Esophagus muscularis mucosa (tissue), 4 donors: ENCODE measurements at regions not wholly inside any gene's neighbourhood (a gene's known extent, or its start where the extent isn't known, plus 50 kb on each side); places are given as distances from the start of the nearest gene placed in this dataset.

Source experiments
- DNase-seq: peaks from one replicate; pipeline ENCODE4 v3.0.0-alpha.2; 2017; ENCODE audit errors: extremely low spot score
- H3K27ac ChIP-seq, 4 donors: fragments of 200-600 bp; sonication (generic); replicated peaks in 1 of 4; 1 replicate in 3 of 4; 2 replicates in 1 of 4; pipeline ENCODE4 v1.5.1; 2016 to 2019; ENCODE audit warnings: mild to moderate bottlenecking in 1 of 4
- H3K27me3 ChIP-seq, 4 donors: fragments of 200-600 bp; sonication (generic); one replicate each; pipeline versions ENCODE4 v1.5.1 to v1.6.0; 2016 to 2019
- H3K36me3 ChIP-seq, 4 donors: fragments of 200-600 bp; sonication (generic); one replicate each; pipeline ENCODE4 v1.5.1; 2016 to 2019
- H3K4me1 ChIP-seq, 4 donors: fragments of 200-600 bp; sonication (generic); one replicate each; pipeline ENCODE4 v1.5.1; 2016 to 2019
- H3K4me3 ChIP-seq, 4 donors: fragments of 200-600 bp; sonication (generic); 1 replicate in 2 of 4; 2 replicates in 2 of 4; pipeline ENCODE4 v1.5.1; 2016 to 2019; ENCODE audit warnings: mild to moderate bottlenecking in 4 of 4, moderate library complexity in 1 of 4
- H3K9me3 ChIP-seq, 4 donors: fragments of 200-600 bp; sonication (generic); 1 replicate in 3 of 4; 2 replicates in 1 of 4; pipeline ENCODE4 v1.5.1; 2016 to 2019
- CTCF ChIP-seq, 3 experiments: fragments of 200-600 bp in 2 of 3; fragments of 450-650 bp in 1 of 3; sonication (generic) in 2 of 3; IDR thresholded peaks; one replicate each; pipeline ENCODE4 v1.5.1; 2017 to 2019; ENCODE audit warnings: antibody characterized with exemption in 3 of 3, mild to moderate bottlenecking in 2 of 3, moderate library complexity in 1 of 3
- EP300 ChIP-seq: sonication (generic); formaldehyde crosslinking; IDR thresholded peaks from one replicate; pipeline ENCODE4 v1.6.1; 2017; ENCODE audit warnings: antibody characterized with exemption
- POLR2A ChIP-seq: fragments of 450-650 bp; IDR thresholded peaks from one replicate; pipeline ENCODE4 v1.6.1; 2017; ENCODE audit warnings: antibody characterized with exemption, moderate library complexity, mild to moderate bottlenecking, low read depth
- POLR2AphosphoS5 ChIP-seq, 2 donors: sonication (generic); formaldehyde crosslinking; IDR thresholded peaks; one replicate each; pipeline ENCODE4 v1.6.1; 2017; ENCODE audit warnings: antibody characterized with exemption in 2 of 2
- WGBS: methylation state at CpG from one replicate; pipeline ENCODE4 v1.1.5; 2018; 5-methylcytosine and 5-hydroxymethylcytosine counted together
- intact Hi-C: fragments of 100-400 bp; cut with DNase I; formaldehyde crosslinking; loops from one replicate; pipeline ENCODE4 v1.15.1; 2023

- Histone ChIP-seq H3K27me3 (no peaks in the 10 kb centered on the region), H3K4me3 (no peak overlapping the region), H3K9me3 (peaks cover 0 to 5% (median 2%) of the 10 kb centered on the region in 4 donors), H3K36me3 (no peaks in the 10 kb centered on the region), H3K4me1 (no peaks in the 10 kb centered on the region), H3K27ac (no peak overlapping the region)
- intact Hi-C loops: no loop called here
- TF ChIP-seq POLR2A (no peak), POLR2AphosphoS5 (IDR thresholded peaks at IDR 0.05) (no peak), CTCF (IDR thresholded peaks at IDR 0.05) (no peak), EP300 (no peak)
- no peak for DNase-seq
- WGBS: 87% methylated on average over 4 of the region's 4 CpGs
Measured at GRCh38 chr12:114944736-114945135, 260.8 kb upstream of the TBX3 start.

- DNase-seq: no peak
- no peak overlapping the region for H3K4me3 ChIP-seq
- H3K4me1 ChIP-seq: no peaks in the 10 kb centered on the region
- H3K27ac ChIP-seq: no peak overlapping the region
- no peaks in the 10 kb centered on the region for H3K27me3 ChIP-seq
- H3K9me3 ChIP-seq: peaks cover 0 to 7% (median 2%) of the 10 kb centered on the region in 4 donors
- intact Hi-C loops: no loop called here
- no peaks in the 10 kb centered on the region for H3K36me3 ChIP-seq
- TF ChIP-seq EP300 (no peak), POLR2AphosphoS5 (IDR thresholded peaks at IDR 0.05) (no peak), POLR2A (no peak), CTCF (IDR thresholded peaks at IDR 0.05) (no peak)
- WGBS: 92% methylated on average over 1 of the region's 1 CpG
Measured at GRCh38 chr12:114943601-114944000, 259.6 kb upstream of the TBX3 start.

- 88% methylated on average over 18 of the region's 18 CpGs for WGBS
- H3K4me1 ChIP-seq: no peaks in the 10 kb centered on the region
- no peaks in the 10 kb centered on the region for H3K36me3 ChIP-seq
- no peak for DNase-seq
- intact Hi-C loops: no loop called here
- H3K9me3 ChIP-seq: peaks cover 0 to 7% (median 2%) of the 10 kb centered on the region in 4 donors
- no peak overlapping the region for H3K27ac ChIP-seq
- H3K27me3 ChIP-seq: no peaks in the 10 kb centered on the region
- no peak overlapping the region for H3K4me3 ChIP-seq
- no peak for TF ChIP-seq POLR2AphosphoS5 (IDR thresholded peaks at IDR 0.05)
- TF ChIP-seq POLR2A: no peak
- no peak for TF ChIP-seq EP300
- TF ChIP-seq CTCF (IDR thresholded peaks at IDR 0.05): no peak
Measured at GRCh38 chr12:114938487-114939210, 254.7 kb upstream of the TBX3 start.

- Histone ChIP-seq H3K36me3 (no peaks in the 10 kb centered on the region), H3K27ac (no peak overlapping the region), H3K9me3 (peaks cover 0 to 7% (median 2%) of the 10 kb centered on the region in 4 donors), H3K27me3 (no peaks in the 10 kb centered on the region), H3K4me3 (no peak overlapping the region), H3K4me1 (no peaks in the 10 kb centered on the region)
- intact Hi-C loops: no loop called here
- DNase-seq: no peak
- TF ChIP-seq EP300 (no peak), POLR2A (no peak), POLR2AphosphoS5 (IDR thresholded peaks at IDR 0.05) (no peak), CTCF (IDR thresholded peaks at IDR 0.05) (no peak)
- WGBS: 65% methylated on average over 11 of the region's 11 CpGs
Measured at GRCh38 chr12:114936148-114937079, 252.4 kb upstream of the TBX3 start.
